SK-N-MC (cell line): ENCODE measurements at regions not wholly inside any gene's neighbourhood (a gene's known extent, or its start where the extent isn't known, plus 50 kb on each side); places are given as distances from the start of the nearest gene placed in this dataset.

ENCODE experiments used
- EZH2 ChIP-seq: fragments of 200-600 bp; sonication (generic); IDR thresholded peaks from one replicate; pipeline ENCODE4 v1.6.1; 2017; ENCODE audit warnings: antibody characterized with exemption
- FOXP2 ChIP-seq: optimal IDR thresholded peaks from 2 replicates; pipeline ENCODE3; 2011; ENCODE audit warnings: mild to moderate bottlenecking, moderate library complexity; ENCODE audit not compliant: insufficient read depth; ENCODE audit errors: extremely low read length, control extremely low read depth
- POLR2AphosphoS5 ChIP-seq: IDR thresholded peaks from 2 replicates; pipeline ENCODE4 v1.6.1; 2012; ENCODE audit warnings: mild to moderate bottlenecking, low read depth, low read length, borderline replicate concordance

DNA sequence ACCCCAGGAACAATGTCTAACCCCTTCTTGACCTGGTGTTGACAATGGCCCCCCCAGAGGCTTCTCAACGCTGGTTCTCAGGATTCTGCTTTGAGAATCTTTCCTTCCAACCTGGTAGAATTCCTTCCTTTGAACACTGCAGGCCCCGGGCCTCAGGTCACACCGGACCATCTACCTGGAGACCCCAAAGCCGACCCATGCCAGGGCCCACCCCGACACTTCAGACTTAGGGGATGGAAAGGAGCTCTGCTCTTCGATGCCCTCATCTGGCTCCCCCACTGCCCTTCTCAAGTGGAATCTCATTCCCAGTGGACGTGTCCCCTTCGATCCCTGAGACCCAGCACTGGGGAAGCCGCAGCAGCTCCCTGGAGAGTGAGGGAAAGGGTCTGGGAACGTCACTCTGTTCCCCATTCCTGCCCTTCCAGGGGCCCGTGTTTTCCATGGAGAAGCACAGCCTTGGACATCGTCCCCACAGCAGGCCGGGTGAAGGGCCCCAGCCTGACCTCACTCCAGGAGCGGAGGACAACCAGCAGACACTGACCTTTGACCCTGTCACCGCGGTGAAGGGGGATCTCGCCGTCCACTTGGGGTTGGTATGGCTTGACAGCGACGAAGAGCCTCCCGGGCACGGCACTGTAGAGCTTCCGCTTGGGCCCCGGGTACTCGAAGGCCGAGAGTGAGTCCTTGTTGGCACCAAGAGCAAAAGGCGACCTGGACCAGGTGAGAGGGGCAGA lies 408.3 kb downstream of the CTTN start:
- TF ChIP-seq POLR2AphosphoS5 (no peak), EZH2 (no peak), FOXP2 (no peak)
